PC-9 (cell line): ENCODE measurements at regions not wholly inside any gene's neighbourhood (a gene's known extent, or its start where the extent isn't known, plus 50 kb on each side); places are given as distances from the start of the nearest gene placed in this dataset.

ENCODE experiments used
- BruUV-seq: library from RNA; stranded (reverse); fragments of 400-500 nt; replicated peaks from 2 replicates; lab custom pipeline; 2021; lab: Mats Ljungman, UMichigan
- CTCF ChIA-PET: fragments of 300-600 bp; sonication (Branson Sonifier 250); formaldehyde crosslinking; loops from one replicate; lab custom pipeline; 2022; ENCODE audit warnings: antibody characterized with exemption; lab: Charles Lee
- POLR2A ChIA-PET: fragments of 300-600 bp; sonication (Branson Sonifier 250); formaldehyde crosslinking; loops from one replicate; lab custom pipeline; 2022; ENCODE audit warnings: antibody characterized with exemption; ENCODE audit not compliant: unreplicated experiment; lab: Charles Lee
- DNase-seq, 2 experiments: peaks; one replicate each; pipeline versions ENCODE4 v3.0.0 to v3.0.0-alpha.2; 2015 to 2022; ENCODE audit warnings: mixed read lengths in 1 of 2
- H2AFZ ChIP-seq: fragments of 200-600 bp; sonication (generic); 2 replicates; pipeline ENCODE4 v1.8.1; 2017; ENCODE audit warnings: antibody characterized with exemption
- H3F3A ChIP-seq: fragments of 200-600 bp; sonication (generic); 2 replicates; pipeline ENCODE4 v1.8.1; 2017; ENCODE audit warnings: antibody characterized with exemption, mild to moderate bottlenecking, low read depth; ENCODE audit not compliant: insufficient read depth
- H3K27ac ChIP-seq: fragments of 200-600 bp; sonication (generic); 2 replicates; pipeline ENCODE4 v1.6.1; 2016; ENCODE audit warnings: mixed run types
- H3K27me3 ChIP-seq: fragments of 200-600 bp; sonication (generic); 2 replicates; pipeline ENCODE4 v1.6.1; 2016; ENCODE audit warnings: low read depth, mixed run types; ENCODE audit not compliant: insufficient read depth
- H3K36me3 ChIP-seq: fragments of 200-600 bp; sonication (generic); 2 replicates; pipeline ENCODE4 v1.6.1; 2016; ENCODE audit warnings: low read depth, mixed run types
- H3K4me1 ChIP-seq: fragments of 200-600 bp; sonication (generic); replicated peaks from 2 replicates; pipeline ENCODE4 v1.6.1; 2016; ENCODE audit warnings: mixed run types; ENCODE audit not compliant: insufficient read depth
- H3K4me2 ChIP-seq: fragments of 200-600 bp; sonication (generic); 2 replicates; pipeline ENCODE4 v1.6.1; 2017; ENCODE audit warnings: mixed run types
- H3K4me3 ChIP-seq: fragments of 200-600 bp; sonication (generic); 2 replicates; pipeline ENCODE4 v1.6.1; 2016; ENCODE audit warnings: mixed run types
- H3K79me2 ChIP-seq: fragments of 200-600 bp; sonication (generic); 2 replicates; pipeline ENCODE4 v1.6.1; 2017; ENCODE audit warnings: low read depth, mixed run types
- H3K9me2 ChIP-seq: fragments of 200-600 bp; sonication (generic); 2 replicates; pipeline ENCODE4 v1.8.1; 2017; ENCODE audit warnings: mild to moderate bottlenecking; ENCODE audit not compliant: insufficient read depth
- H3K9me3 ChIP-seq: fragments of 200-600 bp; sonication (generic); 2 replicates; pipeline ENCODE4 v1.8.1; 2016; ENCODE audit warnings: low read depth; ENCODE audit not compliant: insufficient read depth
- H4K20me1 ChIP-seq: fragments of 200-600 bp; sonication (generic); 2 replicates; pipeline ENCODE4 v1.8.1; 2017; ENCODE audit not compliant: insufficient read depth
- CTCF ChIP-seq: fragments of 200-600 bp; sonication (generic); conservative IDR thresholded peaks from 2 replicates; pipeline ENCODE4 v1.6.1; 2017; ENCODE audit warnings: mixed run types, antibody characterized with exemption, mild to moderate bottlenecking, moderate library complexity
- EZH2 ChIP-seq: fragments of 200-600 bp; sonication (generic); IDR thresholded peaks from 2 replicates; pipeline ENCODE4 v1.8.0; 2017; ENCODE audit warnings: antibody characterized with exemption, low read depth
- intact Hi-C: fragments of 100-400 bp; cut with micrococcal nuclease; formaldehyde crosslinking; loops from one replicate; pipeline ENCODE4 v1.10.0; 2022; ENCODE audit not compliant: unreplicated experiment

- no peak overlapping the region for H3K4me2 ChIP-seq
- no peaks in the 10 kb centered on the region for H3K36me3 ChIP-seq
- H3K4me1 ChIP-seq: no peaks in the 10 kb centered on the region
- DNase-seq: no peak
- no peak for TF ChIP-seq EZH2
- no peak for TF ChIP-seq CTCF
- H3K4me3 ChIP-seq: no peak overlapping the region
- no peaks in the 10 kb centered on the region; the same call in 1 of the 2 replicates for H4K20me1 ChIP-seq
- H3K9me2 ChIP-seq: no peaks in the 10 kb centered on the region
- no peak overlapping the region for H2AFZ ChIP-seq
- no TSS peak for BruUV-seq
- H3K79me2 ChIP-seq: no peaks in the 10 kb centered on the region
- H3F3A ChIP-seq: no peaks in the 10 kb centered on the region
- H3K9me3 ChIP-seq: no peaks in the 10 kb centered on the region
- no peaks in the 10 kb centered on the region for H3K27me3 ChIP-seq
- CTCF ChIA-PET: interaction anchor here (0.7 kb wide), 1 partner anchor 39 kb away, joined by 3 read pairs; no protein-coding TSS in a partner anchor
- no peak overlapping the region for H3K27ac ChIP-seq
- POLR2A ChIA-PET: no interaction called here
- intact Hi-C loops: no loop called here
Observed at GRCh38 chr14:40229676-40230075, 797.4 kb upstream of the FBXO33 start.

- H3K79me2 ChIP-seq: no peaks in the 10 kb centered on the region
- intact Hi-C loops: no loop called here
- 0 out of 2 replicates have a peak, but pooled peaks cover 5% of the 10 kb centered on the region for H3K4me1 ChIP-seq
- no peak overlapping the region for H2AFZ ChIP-seq
- DNase-seq: no peak
- no peaks in the 10 kb centered on the region for H3F3A ChIP-seq
- H3K27me3 ChIP-seq: no peaks in the 10 kb centered on the region
- H3K27ac ChIP-seq: no peak overlapping the region
- no peaks in the 10 kb centered on the region for H3K9me3 ChIP-seq
- no TSS peak for BruUV-seq
- H3K36me3 ChIP-seq: no peaks in the 10 kb centered on the region
- H4K20me1 ChIP-seq: no peaks in the 10 kb centered on the region
- ChIA-PET CTCF (no interaction called here), POLR2A (no interaction called here)
- TF ChIP-seq EZH2 (no peak), CTCF (no peak)
- H3K4me3 ChIP-seq: no peak overlapping the region
- H3K4me2 ChIP-seq: no peak overlapping the region
- no peaks in the 10 kb centered on the region for H3K9me2 ChIP-seq
Observed at GRCh38 chr14:40222996-40223395, 790.8 kb upstream of the FBXO33 start.

- ChIA-PET CTCF (no interaction called here), POLR2A (no interaction called here)
- Histone ChIP-seq H3K4me1 (0 out of 2 replicates have a peak, but pooled peaks cover 5% of the 10 kb centered on the region), H3K9me2 (no peaks in the 10 kb centered on the region), H3K4me3 (no peak overlapping the region), H3K9me3 (no peaks in the 10 kb centered on the region), H4K20me1 (no peaks in the 10 kb centered on the region), H3K79me2 (no peaks in the 10 kb centered on the region), H3F3A (no peaks in the 10 kb centered on the region), H3K27ac (no peak overlapping the region), H3K4me2 (no peak overlapping the region), H3K27me3 (no peaks in the 10 kb centered on the region), H3K36me3 (no peaks in the 10 kb centered on the region), H2AFZ (no peak overlapping the region)
- BruUV-seq: no TSS peak
- intact Hi-C loops: no loop called here
- TF ChIP-seq CTCF: no peak
- no peak for TF ChIP-seq EZH2
- DNase-seq: peak; percentile 34 to 60
Observed at GRCh38 chr14:40221428-40221827, 789.2 kb upstream of the FBXO33 start.
